NCI-H187 (cell line): ENCODE measurements at regions not wholly inside any gene's neighbourhood (a gene's known extent, or its start where the extent isn't known, plus 50 kb on each side); places are given as distances from the start of the nearest gene placed in this dataset.

Experiments used
- DNase-seq, 2 experiments: peaks; one replicate each; lab custom pipeline; 2025; lab: John Stamatoyannopoulos, UW

DNA sequence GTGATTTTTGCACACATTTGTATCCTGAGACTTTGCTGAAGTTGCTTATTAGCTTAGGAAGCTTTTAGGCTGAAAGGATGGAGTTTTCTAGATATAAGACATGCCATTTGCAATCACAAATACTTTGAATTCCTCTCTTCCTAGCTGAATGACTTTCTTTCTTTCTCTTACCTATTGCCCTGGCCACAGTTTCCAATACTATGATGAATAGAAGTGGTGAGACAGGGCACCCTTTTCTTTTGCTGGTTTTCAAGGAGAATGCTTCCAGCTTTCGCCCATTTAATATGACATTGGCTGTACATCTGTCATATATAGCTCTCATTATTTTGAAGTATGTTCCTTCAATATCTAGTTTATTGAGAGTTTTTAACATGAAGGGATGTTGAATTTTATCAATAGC lies 409.6 kb upstream of the EPHA7 start:
- no peak for DNase-seq

GRCh38 chr6:93828553-93828952 lies 409.2 kb upstream of the EPHA7 start:
- no peak for DNase-seq

GRCh38 chr6:93827728-93828127 lies 408.4 kb upstream of the EPHA7 start:
- no peak for DNase-seq

DNA sequence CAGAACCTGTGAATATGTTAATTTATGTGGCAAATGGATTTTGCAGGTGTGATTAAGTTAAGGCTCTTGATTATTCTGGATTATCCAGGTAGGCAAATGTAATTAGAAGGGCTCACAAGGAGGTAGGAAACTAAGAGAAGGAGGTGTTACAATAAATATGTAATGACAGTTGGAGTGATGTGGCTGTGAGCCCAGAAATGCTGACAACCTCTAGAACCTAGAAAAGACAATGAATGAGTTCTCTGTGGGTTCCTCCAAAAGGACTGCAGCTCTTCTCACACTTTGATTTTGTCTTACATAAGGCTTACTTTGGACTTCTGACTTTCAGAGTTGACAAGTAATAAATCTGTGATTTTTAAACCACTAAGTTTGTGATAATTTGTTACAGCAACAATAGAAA lies 406.6 kb upstream of the EPHA7 start:
- DNase-seq: no peak

DNA sequence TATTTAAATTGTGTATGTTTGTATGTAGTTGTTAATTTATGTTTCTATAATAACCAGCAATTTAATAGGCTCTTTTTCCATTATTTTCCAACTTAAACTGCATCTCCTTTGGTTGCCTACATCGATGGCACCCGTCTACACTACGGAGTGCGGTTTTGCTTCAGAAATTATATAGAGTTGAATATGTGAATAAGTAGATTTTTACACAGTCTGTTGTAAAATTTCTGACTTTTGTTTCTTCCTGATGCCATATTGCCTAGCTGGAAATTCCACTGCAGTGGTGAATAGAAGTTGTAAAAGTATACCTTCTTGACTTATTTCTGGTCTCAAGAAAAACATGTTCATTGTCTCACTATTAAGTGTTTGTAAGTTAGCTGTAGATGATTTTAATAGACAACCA lies 404.1 kb upstream of the EPHA7 start:
- DNase-seq: no peak

DNA sequence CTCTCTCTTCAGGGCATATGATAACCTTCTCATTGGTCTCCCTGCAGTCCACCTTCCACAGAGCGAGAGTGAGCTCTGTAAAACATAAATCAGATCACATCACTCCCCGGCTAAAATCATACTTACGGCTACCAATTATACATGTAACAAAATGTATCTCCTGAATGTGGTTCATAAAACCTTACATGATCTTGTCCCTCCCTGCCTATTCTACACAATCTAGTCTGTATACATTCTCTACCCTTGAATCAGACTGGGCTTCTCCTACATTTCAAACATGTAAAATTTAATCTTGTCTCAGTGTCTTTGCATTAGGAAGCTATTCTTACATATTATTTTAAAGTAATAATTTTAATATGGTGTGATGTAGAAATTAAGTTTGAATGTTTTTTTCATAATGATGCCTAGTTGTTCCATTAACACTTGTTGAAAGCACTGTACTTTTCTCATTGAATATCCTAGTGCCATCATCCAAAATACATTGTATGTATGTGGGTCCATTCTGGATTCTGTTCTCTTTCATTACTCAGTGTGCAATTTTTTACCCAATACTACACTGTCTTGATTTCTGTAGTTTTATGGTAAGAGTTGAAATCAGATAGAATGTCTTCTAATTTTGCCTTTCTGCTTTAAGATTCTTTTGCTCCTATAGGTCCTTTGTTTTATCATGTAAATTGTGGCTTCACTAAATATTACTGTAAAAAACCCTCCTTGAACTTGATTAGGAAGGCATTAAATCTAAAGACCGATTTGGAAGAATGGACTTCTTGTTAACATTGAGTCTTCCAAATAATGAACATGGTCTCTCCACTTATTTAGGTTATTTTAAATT lies 403.3 kb upstream of the EPHA7 start:
- no peak for DNase-seq

DNA sequence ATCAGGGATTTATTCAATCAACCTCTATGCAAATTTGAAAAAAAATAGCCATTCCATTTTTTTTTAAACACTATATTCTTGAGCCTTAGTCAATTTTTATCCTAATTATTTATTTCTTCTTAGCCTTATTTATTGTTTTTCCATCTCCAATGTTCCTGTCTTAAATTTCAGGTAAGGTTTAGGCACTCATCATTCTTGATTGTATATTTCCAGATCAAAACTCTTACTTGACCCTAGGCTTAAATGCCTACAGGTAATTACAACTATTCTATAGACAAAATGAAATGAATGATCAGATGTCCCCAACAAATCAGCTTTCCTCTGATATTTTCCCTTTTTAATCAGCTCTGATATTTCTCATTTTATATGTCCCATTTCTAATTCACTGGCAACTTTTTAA lies 402.6 kb upstream of the EPHA7 start:
- no peak for DNase-seq

DNA sequence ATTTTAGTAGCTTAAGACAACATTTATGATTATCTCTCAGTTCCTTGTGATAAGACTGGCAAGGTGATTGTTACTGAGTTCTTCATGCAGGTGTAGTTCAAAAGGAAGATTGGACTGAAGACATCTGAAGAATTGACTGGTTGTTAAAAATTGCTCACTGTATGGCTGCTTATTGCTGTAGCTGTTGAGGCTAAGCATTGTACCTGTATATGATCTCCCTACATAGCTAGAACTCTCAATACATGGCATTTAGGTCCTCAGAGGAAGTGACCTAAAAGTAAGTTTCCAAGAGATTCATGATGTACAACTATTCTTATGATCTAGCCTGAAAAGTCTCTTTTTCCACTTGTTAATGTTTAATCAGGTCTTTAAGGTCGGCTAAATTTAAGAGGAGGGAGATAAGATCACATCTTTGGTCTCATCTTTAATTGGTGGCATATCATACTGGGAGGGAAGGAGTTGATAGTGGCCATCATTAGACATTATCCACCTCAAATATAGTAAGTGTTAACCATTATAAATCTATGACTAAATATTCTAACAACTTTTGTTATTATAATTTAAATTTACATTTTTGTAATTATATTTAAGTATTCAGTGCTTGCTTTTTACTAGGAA lies 401.2 kb upstream of the EPHA7 start:
- DNase-seq: no peak

DNA sequence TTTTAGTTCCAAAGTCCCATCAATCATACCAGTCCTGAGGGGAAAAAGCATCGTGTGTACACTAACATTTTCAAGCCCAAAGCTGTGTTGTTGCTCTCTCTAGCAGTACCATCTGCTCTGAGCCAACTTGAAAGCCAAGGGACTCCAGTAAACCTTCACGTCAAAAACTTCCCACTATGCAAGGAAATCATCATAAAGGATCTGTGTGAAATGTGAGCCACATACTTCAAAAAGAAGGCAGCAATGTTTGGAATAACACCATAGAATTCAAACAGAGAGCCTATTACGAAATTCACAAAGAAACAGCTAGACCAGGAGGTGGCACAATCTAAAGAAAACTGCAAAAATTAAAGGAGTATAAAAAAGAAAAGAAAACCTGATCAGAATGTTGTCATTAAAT lies 399.8 kb upstream of the EPHA7 start:
- DNase-seq: no peak

GRCh38 chr6:93817937-93818336 lies 398.6 kb upstream of the EPHA7 start:
- DNase-seq: no peak

DNA sequence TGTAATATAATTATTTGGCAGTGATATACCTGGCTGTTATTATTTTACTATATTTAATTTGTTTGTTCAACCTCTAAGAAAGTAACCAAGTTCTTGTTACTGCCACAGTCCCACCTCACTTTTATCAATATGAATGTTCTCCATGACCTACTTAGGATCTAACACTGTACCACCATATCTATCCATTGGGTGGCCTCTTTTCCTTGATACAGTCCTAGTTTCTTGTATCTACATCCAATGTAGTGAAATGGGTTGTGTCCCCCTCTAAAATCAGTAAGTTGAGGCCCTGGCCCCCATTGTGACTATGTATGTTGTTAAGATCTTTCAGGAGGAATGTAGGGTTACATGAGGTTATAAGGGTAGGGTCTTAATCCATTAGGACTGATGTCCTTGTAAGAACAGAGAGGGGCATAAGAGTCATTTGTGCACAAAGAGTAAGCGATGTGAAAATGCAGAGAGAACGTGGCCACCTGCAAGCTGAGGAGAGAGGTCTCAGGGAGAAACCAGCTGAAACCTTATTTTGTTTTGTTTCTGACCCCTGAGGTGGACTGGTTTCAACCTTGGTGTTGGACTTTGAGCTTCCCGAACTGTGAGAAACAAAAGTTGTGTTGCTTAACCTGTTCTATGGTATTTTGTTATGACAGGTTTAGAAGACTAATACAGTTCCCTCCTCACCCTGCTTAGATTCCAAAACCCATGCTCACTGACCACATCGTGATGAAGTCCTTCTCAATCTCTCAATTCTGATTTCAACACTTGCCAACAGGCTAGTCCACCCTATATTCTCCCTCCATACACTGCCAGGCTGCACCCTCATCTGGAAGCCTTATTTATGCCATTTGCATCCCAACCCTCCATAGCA lies 387.3 kb upstream of the EPHA7 start:
- no peak for DNase-seq

- DNase-seq: no peak
Measured at GRCh38 chr6:93801101-93801847, 381.9 kb upstream of the EPHA7 start.

GRCh38 chr6:93799226-93799625 lies 379.9 kb upstream of the EPHA7 start:
- DNase-seq: no peak

- DNase-seq: no peak
Measured at GRCh38 chr6:93794166-93794565, 374.8 kb upstream of the EPHA7 start.

DNA sequence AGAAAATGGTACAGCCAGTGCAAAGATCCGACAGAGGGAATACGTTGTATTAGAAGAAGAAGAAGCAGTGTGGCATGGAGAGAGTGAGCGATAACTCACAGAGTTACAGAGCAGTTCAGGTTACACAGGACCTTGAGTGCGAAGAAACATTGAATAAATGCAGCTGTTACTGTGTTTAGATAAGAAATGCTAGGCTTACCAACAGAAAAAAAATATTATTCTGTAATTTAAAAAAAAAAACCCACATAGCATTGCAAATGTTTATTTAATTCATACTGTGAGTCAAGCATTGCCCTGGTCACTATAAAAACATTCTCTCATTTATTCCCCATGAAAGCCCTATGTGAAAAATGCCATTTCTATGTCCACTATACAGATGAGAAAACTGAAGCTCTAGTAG lies 373.4 kb upstream of the EPHA7 start:
- DNase-seq: no peak

- DNase-seq: no peak
Measured at GRCh38 chr6:93790981-93791380, 371.6 kb upstream of the EPHA7 start.

DNA sequence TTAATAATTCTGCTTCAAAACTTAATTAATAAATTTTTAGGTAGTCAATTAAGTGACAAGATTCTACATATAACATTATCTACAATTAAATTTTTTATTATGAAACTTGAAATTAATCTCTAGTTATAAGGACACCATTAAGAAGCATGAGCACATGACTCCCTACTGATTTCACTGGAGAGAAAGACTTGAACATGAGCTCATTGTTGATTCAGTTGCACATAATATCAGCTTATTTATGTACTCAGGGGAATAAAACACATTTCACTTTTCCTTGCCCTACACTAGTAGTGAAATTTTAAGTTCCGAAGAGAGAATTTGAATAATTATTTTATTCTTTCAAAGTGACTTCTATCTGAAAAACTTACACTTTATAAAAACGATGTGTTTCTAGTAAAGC lies 370.2 kb upstream of the EPHA7 start:
- no peak for DNase-seq

GRCh38 chr6:93787841-93788240 lies 368.5 kb upstream of the EPHA7 start:
- DNase-seq: no peak

- DNase-seq: no peak
Measured at GRCh38 chr6:93786474-93787330, 367.3 kb upstream of the EPHA7 start.

DNA sequence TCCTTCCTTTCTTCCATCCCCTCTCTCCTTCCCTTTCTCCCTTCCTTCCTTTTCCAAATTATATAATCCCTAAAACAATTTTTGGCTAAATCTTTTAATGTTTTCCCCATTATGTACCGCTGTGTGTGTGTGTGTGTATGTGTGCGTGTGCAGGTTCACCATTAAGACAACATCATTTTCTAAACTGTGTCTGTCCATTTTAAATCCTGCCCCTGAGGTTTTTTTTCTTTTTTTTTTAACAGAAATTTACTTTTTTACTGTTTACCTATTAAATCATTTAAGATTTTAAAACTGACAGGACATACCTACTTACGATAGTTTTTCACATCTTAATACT lies 366.3 kb upstream of the EPHA7 start:
- DNase-seq: no peak
